A673 (cell line): ENCODE measurements at regions not wholly inside any gene's neighbourhood (a gene's known extent, or its start where the extent isn't known, plus 50 kb on each side); places are given as distances from the start of the nearest gene placed in this dataset.

Experiments used
- CTCF ChIP-seq: fragments of 300-800, 200-600 bp; sonication (generic); conservative IDR thresholded peaks from 2 replicates; pipeline ENCODE4 v1.5.1; 2017; ENCODE audit warnings: low read depth, mild to moderate bottlenecking, antibody characterized with exemption, low read length, moderate library complexity, mixed read lengths
- EZH2 ChIP-seq: fragments of 200-600 bp; sonication (generic); IDR thresholded peaks from 2 replicates; pipeline ENCODE4 v1.6.1; 2017; ENCODE audit warnings: borderline replicate concordance, low read depth, mild to moderate bottlenecking, mixed read lengths, antibody characterized with exemption, low read length; ENCODE audit not compliant: poor library complexity, severe bottlenecking

- TF ChIP-seq CTCF, result no peak
- TF ChIP-seq EZH2, result no peak
Measured at GRCh38 chrX:30065226-30065625, 150.1 kb upstream of the MAGEB2 start.
